GM21423 (cell line): ENCODE measurements at regions not wholly inside any gene's neighbourhood (a gene's known extent, or its start where the extent isn't known, plus 50 kb on each side); places are given as distances from the start of the nearest gene placed in this dataset.
"Not testable (repeated sequence)": the region's sequence is repeated elsewhere in the genome, so short reads cannot be mapped to it uniquely, and the experiment has no call there.

ENCODE experiments used
- ATAC-seq: cut with Tn5 transposase; IDR thresholded peaks from one replicate; pipeline ENCODE4 v1.9.1; 2021; ENCODE audit warnings: mild to moderate bottlenecking, moderate library complexity; ENCODE audit not compliant: unreplicated experiment

DNA sequence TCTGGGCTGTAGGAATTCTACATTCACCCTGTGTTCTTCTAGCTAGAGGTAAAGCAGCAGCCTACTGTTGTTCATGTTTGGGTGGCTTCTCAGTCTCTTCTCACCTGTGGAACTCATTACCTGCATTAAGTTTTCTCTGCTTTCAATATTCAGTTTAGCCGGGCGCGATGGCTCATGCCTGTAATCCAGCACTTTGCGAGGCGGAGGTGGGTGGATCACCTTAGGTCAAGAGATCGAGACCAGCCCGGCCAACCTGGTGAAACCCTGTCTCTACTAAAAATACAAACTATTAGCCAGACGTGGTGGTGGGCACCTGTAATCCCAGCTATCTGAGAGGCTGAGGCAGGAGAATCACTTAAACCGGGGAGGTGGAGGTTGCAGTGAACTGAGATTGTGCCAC, 139.8 kb upstream of the UBE2E3 start:
- no peak for ATAC-seq

- ATAC-seq = no peak
These were observed 150.6 kb upstream of the UBE2E3 start for GRCh38 chr2:180829836-180830235.

GRCh38 chr2:180829261-180829660, 151.1 kb upstream of the UBE2E3 start:
- no peak for ATAC-seq

- no peak for ATAC-seq
These were observed 151.6 kb upstream of the UBE2E3 start for GRCh38 chr2:180828756-180829155.

DNA sequence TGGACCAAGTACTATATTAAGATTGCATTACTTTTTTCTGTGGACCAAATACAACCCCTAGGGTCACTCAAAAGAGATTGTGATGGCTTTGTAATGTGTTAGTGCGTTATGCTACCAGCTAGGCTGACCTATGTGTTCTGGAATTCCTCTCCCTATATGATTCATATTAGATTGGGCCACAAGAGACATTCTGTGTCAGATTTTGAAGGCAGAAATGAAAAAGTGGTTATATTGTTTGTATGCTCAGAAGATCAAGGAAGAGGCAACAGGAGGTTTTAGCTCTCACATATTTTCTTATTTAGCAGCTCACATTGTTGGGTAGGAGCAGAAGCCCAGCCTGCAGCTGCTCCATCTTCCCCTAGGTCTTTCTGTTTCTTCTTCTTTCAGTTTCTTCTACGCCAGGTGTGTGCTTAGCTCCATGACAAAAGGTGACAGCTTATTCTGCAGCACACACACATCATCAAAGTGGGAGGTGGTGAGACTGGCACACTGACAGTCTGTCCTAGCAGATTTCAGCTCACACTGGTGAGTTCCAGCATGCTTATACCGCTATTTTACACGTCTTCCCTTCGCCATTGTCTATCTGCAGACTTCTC, 156.8 kb upstream of the UBE2E3 start:
- no peak for ATAC-seq

GRCh38 chr2:180819106-180819505, 161.3 kb upstream of the UBE2E3 start:
- ATAC-seq = no peak

- ATAC-seq = not testable (repeated sequence)
These were observed 161.7 kb upstream of the UBE2E3 start for GRCh38 chr2:180818700-180819099.

- no peak for ATAC-seq
These were observed 181.3 kb upstream of the UBE2E3 start for GRCh38 chr2:180799141-180799540.

DNA sequence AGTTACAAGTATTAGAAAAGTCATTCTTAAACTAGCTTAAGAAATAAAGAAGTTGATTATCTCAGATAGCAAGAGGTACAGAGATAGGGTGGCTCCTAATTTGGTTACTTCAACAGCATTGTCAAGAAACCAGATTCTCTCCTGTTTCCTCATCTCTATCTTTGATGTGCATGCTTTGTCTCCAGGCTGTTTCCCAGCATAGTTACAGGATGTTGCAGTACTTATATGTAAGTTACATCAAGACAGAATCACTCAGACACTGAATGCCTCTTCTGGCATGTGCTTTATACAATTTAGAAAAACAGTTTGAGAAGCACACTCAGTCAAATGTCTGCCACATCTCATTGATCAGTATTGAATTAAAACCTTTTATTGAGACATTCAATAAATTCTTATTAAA, 189.5 kb upstream of the UBE2E3 start:
- ATAC-seq = no peak

- no peak for ATAC-seq
These were observed 193.1 kb upstream of the UBE2E3 start for GRCh38 chr2:180787330-180787729.

- ATAC-seq = no peak
These were observed 199.1 kb upstream of the UBE2E3 start for GRCh38 chr2:180781276-180781675.

DNA sequence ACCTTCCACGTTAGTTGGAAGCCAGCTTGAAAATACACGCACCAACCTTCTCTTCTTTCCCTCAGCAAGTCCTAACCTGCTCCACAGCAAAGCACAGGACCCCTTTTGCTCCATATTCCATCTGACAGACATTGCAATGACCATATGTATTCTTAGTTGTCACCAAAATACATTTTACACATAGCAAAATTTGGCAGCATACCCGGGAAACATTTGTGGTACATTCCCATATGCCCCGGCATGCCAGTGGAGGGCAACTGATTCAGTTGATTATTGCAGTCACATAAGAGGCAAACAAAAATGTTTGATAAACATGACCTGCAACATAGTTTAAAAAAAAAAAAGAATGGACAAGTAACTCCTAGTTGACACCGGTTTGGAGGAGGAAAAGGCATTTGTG, 202.1 kb upstream of the UBE2E3 start:
- ATAC-seq = no peak

DNA sequence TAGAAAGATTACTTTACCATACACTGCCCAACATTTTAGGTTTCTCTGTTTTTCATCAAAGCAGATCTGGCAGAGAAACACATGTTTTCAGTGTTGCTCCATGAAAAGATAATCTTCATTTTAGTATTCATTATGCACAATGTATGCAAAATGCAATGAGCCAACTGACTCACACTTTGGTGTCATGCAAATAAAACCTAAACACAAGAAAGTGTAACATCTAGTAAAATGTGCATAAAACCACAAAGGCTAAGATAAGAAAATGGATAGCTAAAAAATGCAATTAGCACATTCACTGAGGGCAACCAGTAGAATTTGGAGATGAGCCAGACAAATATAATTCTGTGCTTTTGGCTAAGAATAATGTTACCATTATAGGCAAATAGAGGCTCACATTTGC, 203.5 kb upstream of the UBE2E3 start:
- ATAC-seq = no peak

- ATAC-seq = no peak
These were observed 204.7 kb upstream of the UBE2E3 start for GRCh38 chr2:180775711-180776110.

- ATAC-seq = not testable (repeated sequence)
These were observed 215.1 kb upstream of the UBE2E3 start for GRCh38 chr2:180765316-180765715.

DNA sequence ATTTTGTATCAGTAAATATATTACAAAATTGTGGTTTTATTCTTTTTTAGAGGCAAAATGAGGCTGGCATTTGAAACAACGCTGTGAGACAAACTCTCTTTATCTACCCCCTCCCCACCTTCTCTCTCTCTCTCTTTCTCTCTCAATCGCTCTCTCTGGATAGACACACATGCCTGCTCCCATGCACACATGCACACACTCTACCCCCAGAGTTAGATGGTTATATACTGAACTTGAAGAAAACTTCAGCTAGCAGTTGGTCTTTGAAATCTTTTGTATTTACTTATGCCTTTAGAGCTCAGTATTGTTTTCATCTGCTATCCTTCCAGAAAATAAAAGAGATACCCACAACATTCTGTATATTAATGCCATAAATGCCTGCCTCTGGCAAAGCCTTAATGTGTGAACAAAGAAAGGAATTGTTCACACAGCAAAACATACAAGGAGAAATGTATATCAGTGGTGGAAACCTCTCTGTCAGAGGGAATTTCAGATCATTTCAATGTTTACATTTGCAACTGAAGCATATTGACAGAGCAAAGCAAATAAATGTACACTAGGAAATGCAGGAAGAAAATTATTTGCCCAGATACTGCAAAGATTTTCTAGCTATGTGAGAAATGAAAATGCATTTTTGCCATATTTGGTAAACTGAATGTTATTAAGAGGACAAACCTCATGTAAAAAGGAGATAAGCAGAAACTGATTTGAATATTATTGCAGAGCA, 217.0 kb upstream of the UBE2E3 start:
- ATAC-seq = no peak

- ATAC-seq = no peak
These were observed 219.2 kb upstream of the UBE2E3 start for GRCh38 chr2:180761224-180761623.

DNA sequence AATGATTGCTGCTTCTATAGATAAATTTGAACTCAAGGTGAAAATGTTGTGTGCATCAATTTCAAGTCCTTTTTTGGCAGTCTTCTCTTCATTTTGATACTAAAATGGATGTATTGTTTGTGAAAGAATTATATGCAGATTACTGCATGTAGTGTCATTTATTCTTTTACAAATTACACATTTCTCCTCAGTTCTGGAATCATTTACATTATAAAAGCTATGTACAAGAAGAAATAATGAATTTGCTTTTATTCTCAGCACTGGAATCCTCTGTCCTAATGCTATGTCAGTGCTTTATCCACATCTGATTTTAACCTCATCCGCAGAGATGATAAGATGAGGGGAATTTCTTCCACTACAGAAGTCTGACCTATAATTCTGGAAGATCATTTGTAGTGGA, 220.8 kb upstream of the UBE2E3 start:
- no peak for ATAC-seq

- no peak for ATAC-seq
These were observed 226.3 kb upstream of the UBE2E3 start for GRCh38 chr2:180753809-180754761.

- ATAC-seq = no peak
These were observed 229.0 kb upstream of the UBE2E3 start for GRCh38 chr2:180751306-180751920.

- ATAC-seq = no peak
These were observed 232.7 kb upstream of the UBE2E3 start for GRCh38 chr2:180747728-180748127.
